Upper lobe of left lung (tissue), 6 donors: ENCODE measurements at regions not wholly inside any gene's neighbourhood (a gene's known extent, or its start where the extent isn't known, plus 50 kb on each side); places are given as distances from the start of the nearest gene placed in this dataset.

Experiments used
- ATAC-seq, 2 donors: fragments of 200-7000 bp; cut with Tn5 transposase; one replicate each; pipeline ENCODE4 v1.9.1; 2022; ENCODE audit warnings: mild to moderate bottlenecking in 2 of 2, moderate library complexity in 2 of 2; ENCODE audit not compliant: low FRiP score in 2 of 2
- DNase-seq, 2 donors: peaks; one replicate each; pipeline ENCODE4 v3.0.0-alpha.2; 2019 to 2020
- H3K27ac ChIP-seq, 4 donors: fragments of 200-600 bp; sonication (generic); one replicate each; pipeline ENCODE4 v1.5.1; 2016 to 2019
- H3K27me3 ChIP-seq, 4 donors: fragments of 200-600 bp; sonication (generic); one replicate each; pipeline ENCODE4 v1.5.1; 2017 to 2019
- H3K36me3 ChIP-seq, 4 donors: fragments of 200-600 bp; sonication (generic); one replicate each; pipeline ENCODE4 v1.5.1; 2016 to 2019
- H3K4me1 ChIP-seq, 4 donors: fragments of 200-600 bp; sonication (generic); one replicate each; pipeline ENCODE4 v1.5.1; 2018 to 2019
- H3K4me3 ChIP-seq, 4 donors: fragments of 200-600 bp; sonication (generic); one replicate each; pipeline ENCODE4 v1.5.1; 2017 to 2019; ENCODE audit warnings: mild to moderate bottlenecking in 2 of 4, moderate library complexity in 1 of 4
- H3K9me3 ChIP-seq, 4 donors: fragments of 200-600 bp; sonication (generic); one replicate each; pipeline ENCODE4 v1.5.1; 2018 to 2019
- EP300 ChIP-seq, 4 donors: sonication (generic); formaldehyde crosslinking; IDR thresholded peaks; one replicate each; pipeline ENCODE4 v1.5.1; 2017; ENCODE audit warnings: antibody characterized with exemption in 4 of 4, control low read depth in 2 of 4
- POLR2A ChIP-seq, 4 donors: fragments of 450-650 bp; IDR thresholded peaks; one replicate each; pipeline ENCODE4 v1.5.1; 2016 to 2017; ENCODE audit warnings: antibody characterized with exemption in 4 of 4, mild to moderate bottlenecking in 2 of 4
- POLR2AphosphoS5 ChIP-seq, 2 donors: sonication (generic); formaldehyde crosslinking; IDR thresholded peaks; one replicate each; pipeline ENCODE4 v1.5.1; 2017; ENCODE audit warnings: antibody characterized with exemption in 2 of 2
- WGBS, 2 donors: methylation state at CpG; one replicate each; pipeline ENCODE4 v1.1.5; 2017 to 2018; 5-methylcytosine and 5-hydroxymethylcytosine counted together
- TF ChIP-seq, protein P1 (sequence below), 6 experiments: fragments of 450-650 bp in 4 of 6; fragments of 200-600 bp in 2 of 6; sonication (generic) in 2 of 6; IDR thresholded peaks; one replicate each; pipeline ENCODE4 v1.5.1; 2016 to 2019; ENCODE audit warnings: antibody characterized with exemption in 6 of 6
- donor health status: DM: no; HTN: no; CAD: no; lungs with moderate emphysema.
- donor health status: DM: no; HTN: yes; CAD: no; lungs with severe emphysema.

DNA sequence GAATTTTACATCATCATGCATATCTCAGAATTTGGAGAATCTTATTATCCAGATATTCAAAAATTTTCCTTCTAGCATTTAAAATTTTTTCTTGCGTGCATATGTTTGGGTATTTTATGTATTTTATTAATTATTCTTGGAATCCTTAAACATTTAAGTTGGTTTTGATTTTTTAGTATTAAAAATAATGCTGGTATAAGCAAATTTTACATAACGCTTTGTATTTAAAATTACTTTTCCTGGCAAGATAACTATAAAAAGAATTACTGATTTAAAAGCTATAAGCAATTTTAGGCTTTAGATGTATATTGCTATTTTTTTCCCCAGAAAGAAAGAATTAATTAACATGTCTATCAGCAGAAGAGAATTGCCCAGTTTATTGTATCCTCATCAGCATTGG is 224.6 kb upstream of the STXBP6 start:
- TF ChIP-seq POLR2A (IDR thresholded peaks at IDR 0.05): no peak
- TF ChIP-seq, protein P1, sequence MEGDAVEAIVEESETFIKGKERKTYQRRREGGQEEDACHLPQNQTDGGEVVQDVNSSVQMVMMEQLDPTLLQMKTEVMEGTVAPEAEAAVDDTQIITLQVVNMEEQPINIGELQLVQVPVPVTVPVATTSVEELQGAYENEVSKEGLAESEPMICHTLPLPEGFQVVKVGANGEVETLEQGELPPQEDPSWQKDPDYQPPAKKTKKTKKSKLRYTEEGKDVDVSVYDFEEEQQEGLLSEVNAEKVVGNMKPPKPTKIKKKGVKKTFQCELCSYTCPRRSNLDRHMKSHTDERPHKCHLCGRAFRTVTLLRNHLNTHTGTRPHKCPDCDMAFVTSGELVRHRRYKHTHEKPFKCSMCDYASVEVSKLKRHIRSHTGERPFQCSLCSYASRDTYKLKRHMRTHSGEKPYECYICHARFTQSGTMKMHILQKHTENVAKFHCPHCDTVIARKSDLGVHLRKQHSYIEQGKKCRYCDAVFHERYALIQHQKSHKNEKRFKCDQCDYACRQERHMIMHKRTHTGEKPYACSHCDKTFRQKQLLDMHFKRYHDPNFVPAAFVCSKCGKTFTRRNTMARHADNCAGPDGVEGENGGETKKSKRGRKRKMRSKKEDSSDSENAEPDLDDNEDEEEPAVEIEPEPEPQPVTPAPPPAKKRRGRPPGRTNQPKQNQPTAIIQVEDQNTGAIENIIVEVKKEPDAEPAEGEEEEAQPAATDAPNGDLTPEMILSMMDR (IDR thresholded peaks at IDR 0.05): no peak
- TF ChIP-seq POLR2AphosphoS5 (IDR thresholded peaks at IDR 0.05): no peak
- no peak for TF ChIP-seq EP300 (IDR thresholded peaks at IDR 0.05)
- no peak for DNase-seq
- Histone ChIP-seq H3K27me3 (no peaks in the 10 kb centered on the region), H3K4me3 (no peak overlapping the region), H3K36me3 (no peaks in the 10 kb centered on the region), H3K27ac (no peak overlapping the region), H3K9me3 (no peaks in the 10 kb centered on the region), H3K4me1 (no peaks in the 10 kb centered on the region)
- ATAC-seq: no peak
- 73 to 87% methylated on average over 2 of the region's 2 CpGs for WGBS, 2 donors

DNA sequence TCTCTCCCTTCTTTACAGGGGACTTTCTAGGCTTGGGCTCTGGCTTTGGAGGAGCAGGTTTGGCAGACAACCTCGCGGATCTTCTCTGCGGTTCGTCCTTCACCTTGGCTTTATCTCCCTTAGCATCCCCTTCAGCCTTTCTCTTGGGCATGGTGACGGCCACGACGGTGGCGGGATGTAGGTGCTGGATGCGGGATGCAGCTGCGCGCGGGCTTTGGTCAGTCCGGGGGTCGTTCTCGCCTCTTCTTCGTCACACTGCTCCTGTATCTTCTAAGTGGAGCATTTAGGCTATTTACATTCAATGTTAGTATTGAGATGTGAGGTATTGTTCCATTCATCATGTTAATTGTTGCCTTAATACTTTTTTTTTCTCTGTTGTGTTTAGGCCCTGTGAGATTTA is 217.2 kb upstream of the STXBP6 start:
- WGBS, 2 donors: 90% methylated on average over 16 of the region's 16 CpGs
- Histone ChIP-seq H3K4me1 (no peaks in the 10 kb centered on the region), H3K27ac (no peak overlapping the region), H3K9me3 (no peaks in the 10 kb centered on the region), H3K27me3 (no peaks in the 10 kb centered on the region), H3K4me3 (no peak overlapping the region), H3K36me3 (no peaks in the 10 kb centered on the region)
- TF ChIP-seq EP300 (IDR thresholded peaks at IDR 0.05): no peak
- no peak for TF ChIP-seq POLR2AphosphoS5 (IDR thresholded peaks at IDR 0.05)
- TF ChIP-seq, protein P1 (IDR thresholded peaks at IDR 0.05): no peak
- TF ChIP-seq POLR2A (IDR thresholded peaks at IDR 0.05): no peak
- ATAC-seq (no peak), DNase-seq (peak in 1 of 2 donors; percentile 57)

DNA sequence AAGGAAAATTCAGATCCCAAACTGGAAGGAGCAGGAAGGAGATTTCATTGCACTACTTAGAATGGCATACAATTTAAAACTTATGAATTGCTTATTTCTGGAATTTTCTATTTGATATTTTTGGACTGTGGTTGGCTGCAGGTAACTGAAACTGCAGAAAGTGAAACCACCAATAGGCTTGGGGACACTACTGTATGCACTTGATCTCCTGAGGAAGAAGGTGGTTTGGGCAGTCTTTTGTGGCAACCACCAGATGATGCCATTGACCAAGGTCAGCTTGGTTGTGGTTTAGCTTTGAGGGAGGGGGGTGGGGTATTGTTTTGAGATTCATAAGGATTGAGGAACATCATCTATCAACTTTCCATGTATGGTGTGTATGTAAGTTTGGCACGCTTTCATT is 209.5 kb upstream of the STXBP6 start:
- Histone ChIP-seq H3K9me3 (no peaks in the 10 kb centered on the region), H3K4me3 (no peak overlapping the region), H3K27ac (no peak overlapping the region), H3K27me3 (no peaks in the 10 kb centered on the region), H3K4me1 (no peaks in the 10 kb centered on the region), H3K36me3 (no peaks in the 10 kb centered on the region)
- TF ChIP-seq POLR2A (IDR thresholded peaks at IDR 0.05): no peak
- DNase-seq (no peak), ATAC-seq (no peak)
- 88 to 95% methylated on average over 1 of the region's 1 CpG for WGBS, 2 donors

DNA sequence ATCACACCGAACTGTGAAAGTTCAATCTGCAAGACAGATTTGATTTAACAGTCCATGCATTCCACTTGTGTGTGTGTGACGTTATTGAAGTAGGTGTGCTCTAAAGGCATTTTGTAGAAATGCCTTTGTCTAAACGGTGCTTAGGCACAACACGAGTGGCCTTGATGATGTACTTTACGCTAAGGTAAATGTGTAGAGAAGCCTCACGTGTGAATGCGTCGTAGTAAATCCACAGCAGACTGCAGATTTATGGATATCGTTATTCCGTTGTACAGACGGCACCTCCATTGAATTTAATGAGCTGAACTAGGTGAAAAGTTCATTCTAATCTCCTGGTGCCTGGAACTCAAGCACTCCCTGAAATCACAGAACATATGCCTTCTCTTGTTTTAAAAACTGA is 202.8 kb upstream of the STXBP6 start:
- no peaks in the 10 kb centered on the region for H3K36me3 ChIP-seq
- no peak overlapping the region for H3K27ac ChIP-seq
- 68 to 81% methylated on average over 11 of the region's 11 CpGs for WGBS, 2 donors
- no peak overlapping the region for H3K4me3 ChIP-seq
- DNase-seq (no peak), ATAC-seq (no peak)
- TF ChIP-seq, protein P1 (IDR thresholded peaks at IDR 0.05): no peak
- no peak for TF ChIP-seq POLR2A (IDR thresholded peaks at IDR 0.05)
- no peak for TF ChIP-seq EP300 (IDR thresholded peaks at IDR 0.05)
- TF ChIP-seq POLR2AphosphoS5 (IDR thresholded peaks at IDR 0.05): no peak
- H3K9me3 ChIP-seq: no peaks in the 10 kb centered on the region
- H3K4me1 ChIP-seq: no peaks in the 10 kb centered on the region
- no peaks in the 10 kb centered on the region for H3K27me3 ChIP-seq

DNA sequence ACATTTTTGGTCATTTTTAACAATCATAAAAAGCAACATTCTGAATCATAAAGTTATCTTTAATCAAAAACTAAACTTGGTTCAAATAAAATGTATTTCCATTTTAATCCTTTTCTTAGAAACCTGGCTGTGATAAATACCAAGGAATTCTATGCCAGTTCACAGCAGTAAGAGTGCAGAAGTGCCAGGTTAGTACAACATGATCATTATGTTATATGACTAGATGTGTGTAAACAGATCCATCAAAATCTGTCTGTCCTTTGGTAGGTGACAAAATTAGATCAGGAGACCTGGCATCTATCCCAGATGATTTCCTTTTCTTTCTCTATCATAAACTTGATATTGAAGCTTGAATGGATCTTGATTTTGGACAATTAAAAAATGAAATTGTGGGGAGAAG is 200.6 kb upstream of the STXBP6 start:
- no peak for ATAC-seq
- H3K4me3 ChIP-seq: no peak overlapping the region
- no peaks in the 10 kb centered on the region for H3K4me1 ChIP-seq
- TF ChIP-seq, protein P1 (IDR thresholded peaks at IDR 0.05): no peak
- TF ChIP-seq EP300 (IDR thresholded peaks at IDR 0.05) (no peak), POLR2A (IDR thresholded peaks at IDR 0.05) (no peak), POLR2AphosphoS5 (IDR thresholded peaks at IDR 0.05) (no peak)
- DNase-seq: no peak
- H3K27me3 ChIP-seq: no peaks in the 10 kb centered on the region
- no peaks in the 10 kb centered on the region for H3K9me3 ChIP-seq
- no peak overlapping the region for H3K27ac ChIP-seq
- no peaks in the 10 kb centered on the region for H3K36me3 ChIP-seq
